Lower lobe of right lung (tissue), 2 donors: ENCODE measurements at regions not wholly inside any gene's neighbourhood (a gene's known extent, or its start where the extent isn't known, plus 50 kb on each side); places are given as distances from the start of the nearest gene placed in this dataset.

Experiments
- ATAC-seq, 2 donors: fragments of 200-7000 bp; cut with Tn5 transposase; one replicate each; pipeline ENCODE4 v1.9.1; 2020 to 2022; ENCODE audit warnings: mild to moderate bottlenecking in 2 of 2, moderate library complexity in 2 of 2
- DNase-seq: peaks from one replicate; pipeline ENCODE4 v3.0.0-alpha.2; 2020
- H3K27ac ChIP-seq: fragments of 200-600 bp; one replicate; pipeline ENCODE4 v1.8.0; 2022
- H3K27me3 ChIP-seq: fragments of 200-600 bp; one replicate; pipeline ENCODE4 v1.8.0; 2022; ENCODE audit warnings: low read depth
- H3K36me3 ChIP-seq: fragments of 200-600 bp; one replicate; pipeline ENCODE4 v1.8.0; 2022; ENCODE audit warnings: mild to moderate bottlenecking
- H3K4me1 ChIP-seq: fragments of 200-600 bp; one replicate; pipeline ENCODE4 v1.8.0; 2022
- H3K4me3 ChIP-seq: fragments of 200-600 bp; one replicate; pipeline ENCODE4 v1.8.0; 2022; ENCODE audit warnings: mild to moderate bottlenecking
- H3K9me3 ChIP-seq: fragments of 200-600 bp; one replicate; pipeline ENCODE4 v1.8.0; 2022
- CTCF ChIP-seq: fragments of 200-600 bp; IDR thresholded peaks from one replicate; pipeline ENCODE4 v1.8.0; 2022; ENCODE audit warnings: antibody characterized with exemption, mild to moderate bottlenecking
- intact Hi-C: fragments of 100-400 bp; cut with DNase I; formaldehyde crosslinking; loops from one replicate; pipeline ENCODE4 v1.11.0; 2022
- donor health status: DM: no; HTN: yes; CAD: no; lungs with severe emphysema.

GRCh38 chr12:82209533-82209932 is 148.7 kb downstream of the CCDC59 start:
- no peak overlapping the region for H3K27ac ChIP-seq
- no peaks in the 10 kb centered on the region for H3K36me3 ChIP-seq
- DNase-seq (peak; percentile 39), ATAC-seq (no peak)
- H3K9me3 ChIP-seq = no peaks in the 10 kb centered on the region
- TF ChIP-seq CTCF = no peak
- H3K4me1 ChIP-seq = no peaks in the 10 kb centered on the region
- H3K27me3 ChIP-seq = no peaks in the 10 kb centered on the region
- intact Hi-C loops = no loop called here
- H3K4me3 ChIP-seq = no peak overlapping the region

GRCh38 chr12:82207556-82207955 is 150.6 kb downstream of the CCDC59 start:
- Histone ChIP-seq H3K36me3 (no peaks in the 10 kb centered on the region), H3K4me3 (no peak overlapping the region), H3K27ac (no peak overlapping the region), H3K4me1 (no peaks in the 10 kb centered on the region), H3K9me3 (no peaks in the 10 kb centered on the region), H3K27me3 (no peaks in the 10 kb centered on the region)
- ATAC-seq (no peak), DNase-seq (no peak)
- TF ChIP-seq CTCF = no peak
- intact Hi-C loops = no loop called here

GRCh38 chr12:82203086-82203485 is 155.1 kb downstream of the CCDC59 start:
- H3K36me3 ChIP-seq = no peaks in the 10 kb centered on the region
- no peak for TF ChIP-seq CTCF
- no peaks in the 10 kb centered on the region for H3K4me1 ChIP-seq
- no peaks in the 10 kb centered on the region for H3K27me3 ChIP-seq
- ATAC-seq (no peak), DNase-seq (no peak)
- intact Hi-C loops = no loop called here
- no peak overlapping the region for H3K4me3 ChIP-seq
- no peaks in the 10 kb centered on the region for H3K9me3 ChIP-seq
- H3K27ac ChIP-seq = no peak overlapping the region

- Histone ChIP-seq H3K4me3 (no peak overlapping the region), H3K27me3 (no peaks in the 10 kb centered on the region), H3K4me1 (no peaks in the 10 kb centered on the region), H3K27ac (no peak overlapping the region), H3K36me3 (no peaks in the 10 kb centered on the region), H3K9me3 (no peaks in the 10 kb centered on the region)
- DNase-seq (no peak), ATAC-seq (no peak)
- TF ChIP-seq CTCF = no peak
- intact Hi-C loops = no loop called here
Observed at GRCh38 chr12:82187595-82187994, 170.6 kb downstream of the CCDC59 start.

GRCh38 chr12:82187011-82187410 is 171.2 kb downstream of the CCDC59 start:
- no peak for ATAC-seq
- TF ChIP-seq CTCF = no peak
- no peak overlapping the region for H3K4me3 ChIP-seq
- H3K27me3 ChIP-seq = no peaks in the 10 kb centered on the region
- no peak overlapping the region for H3K27ac ChIP-seq
- no peaks in the 10 kb centered on the region for H3K4me1 ChIP-seq
- DNase-seq = no peak
- intact Hi-C loops = no loop called here
- H3K36me3 ChIP-seq = no peaks in the 10 kb centered on the region
- H3K9me3 ChIP-seq = no peaks in the 10 kb centered on the region

GRCh38 chr12:82186282-82186681 is 171.9 kb downstream of the CCDC59 start:
- no peak for ATAC-seq
- intact Hi-C loops = no loop called here
- H3K4me1 ChIP-seq = no peaks in the 10 kb centered on the region

More at GRCh38 chr12:82186282-82186681, 171.9 kb downstream of the CCDC59 start:
- no peak for TF ChIP-seq CTCF
- Histone ChIP-seq H3K4me3 (no peak overlapping the region), H3K27me3 (no peaks in the 10 kb centered on the region), H3K27ac (no peak overlapping the region), H3K36me3 (no peaks in the 10 kb centered on the region), H3K9me3 (no peaks in the 10 kb centered on the region)
- DNase-seq = no peak
